Breast epithelium (tissue), 4 donors: ENCODE measurements at regions not wholly inside any gene's neighbourhood (a gene's known extent, or its start where the extent isn't known, plus 50 kb on each side); places are given as distances from the start of the nearest gene placed in this dataset.

Source experiments
- DNase-seq, 2 donors: peaks; one replicate each; pipeline ENCODE4 v3.0.0-alpha.2; 2019; ENCODE audit warnings: low spot score in 2 of 2
- H3K27ac ChIP-seq, 2 donors: fragments of 200-600 bp; sonication (generic) in 1 of 2; one replicate each; pipeline ENCODE4 v1.5.1; 2016 to 2019; ENCODE audit warnings: mild to moderate bottlenecking in 1 of 2
- H3K27me3 ChIP-seq, 2 donors: fragments of 200-600 bp; sonication (generic) in 1 of 2; one replicate each; pipeline versions ENCODE4 v1.5.1 to v1.6.0; 2017 to 2019; ENCODE audit warnings: control low read depth in 1 of 2, mild to moderate bottlenecking in 1 of 2
- H3K36me3 ChIP-seq: fragments of 200-600 bp; one replicate; pipeline ENCODE4 v1.5.1; 2019
- H3K4me1 ChIP-seq, 2 donors: fragments of 200-600 bp; sonication (generic); one replicate each; pipeline ENCODE4 v1.5.1; 2016 to 2019; ENCODE audit warnings: control low read depth in 1 of 2
- H3K4me3 ChIP-seq, 3 donors: fragments of 200-600 bp; sonication (generic); 1 replicate in 2 of 3; 2 replicates in 1 of 3; pipeline ENCODE4 v1.5.1; 2016 to 2019; ENCODE audit warnings: mild to moderate bottlenecking in 3 of 3, moderate library complexity in 2 of 3
- H3K9me3 ChIP-seq, 2 donors: fragments of 200-600 bp; sonication (generic) in 1 of 2; one replicate each; pipeline ENCODE4 v1.5.1; 2016 to 2019; ENCODE audit warnings: control low read depth in 1 of 2
- CTCF ChIP-seq, 3 donors: fragments of 450-650 bp; IDR thresholded peaks; one replicate each; pipeline ENCODE4 v1.5.1; 2016 to 2017; ENCODE audit warnings: antibody characterized with exemption in 3 of 3, mild to moderate bottlenecking in 3 of 3, moderate library complexity in 3 of 3
- POLR2A ChIP-seq: fragments of 450-650 bp; IDR thresholded peaks from one replicate; pipeline ENCODE4 v1.6.1; 2016; ENCODE audit warnings: antibody characterized with exemption, mild to moderate bottlenecking, moderate library complexity
- POLR2AphosphoS5 ChIP-seq, 3 donors: sonication (generic); formaldehyde crosslinking; IDR thresholded peaks; one replicate each; pipeline ENCODE4 v1.6.1; 2017; ENCODE audit warnings: antibody characterized with exemption in 3 of 3
- intact Hi-C: fragments of 100-400 bp; cut with DNase I; formaldehyde crosslinking; loops from one replicate; pipeline ENCODE4 v1.15.1; 2023; ENCODE audit warnings: low total_unique reads

- intact Hi-C loops = no loop called here
- no peaks in the 10 kb centered on the region for H3K36me3 ChIP-seq
- no peak overlapping the region for H3K4me3 ChIP-seq
- H3K27ac ChIP-seq = no peak overlapping the region
- no peaks in the 10 kb centered on the region for H3K9me3 ChIP-seq
- no peaks in the 10 kb centered on the region for H3K27me3 ChIP-seq
- H3K4me1 ChIP-seq = no peaks in the 10 kb centered on the region
- no peak for DNase-seq
- TF ChIP-seq POLR2A = no peak
- no peak for TF ChIP-seq POLR2AphosphoS5 (IDR thresholded peaks at IDR 0.05)
- TF ChIP-seq CTCF (IDR thresholded peaks at IDR 0.05) = no peak
Measured at GRCh38 chr4:179071131-179071530, 1628.9 kb upstream of the AGA start.

GRCh38 chr4:179076865-179077264 is 1634.6 kb upstream of the AGA start:
- no peak overlapping the region for H3K27ac ChIP-seq
- no peaks in the 10 kb centered on the region for H3K27me3 ChIP-seq
- no peaks in the 10 kb centered on the region for H3K4me1 ChIP-seq
- H3K36me3 ChIP-seq = no peaks in the 10 kb centered on the region
- intact Hi-C loops = no loop called here
- TF ChIP-seq POLR2A = no peak
- no peak for TF ChIP-seq POLR2AphosphoS5 (IDR thresholded peaks at IDR 0.05)
- TF ChIP-seq CTCF (IDR thresholded peaks at IDR 0.05) = no peak
- no peaks in the 10 kb centered on the region for H3K9me3 ChIP-seq
- H3K4me3 ChIP-seq = no peak overlapping the region
- no peak for DNase-seq

GRCh38 chr4:179095585-179096221 is 1653.5 kb upstream of the AGA start:
- Histone ChIP-seq H3K4me3 (no peak overlapping the region), H3K4me1 (no peaks in the 10 kb centered on the region), H3K27me3 (no peaks in the 10 kb centered on the region), H3K36me3 (no peaks in the 10 kb centered on the region), H3K27ac (no peak overlapping the region), H3K9me3 (peaks cover 0 to 7% of the 10 kb centered on the region in 2 donors)
- TF ChIP-seq POLR2AphosphoS5 (IDR thresholded peaks at IDR 0.05) (no peak), POLR2A (no peak), CTCF (IDR thresholded peaks at IDR 0.05) (no peak)
- intact Hi-C loops = no loop called here
- DNase-seq = no peak

GRCh38 chr4:179097741-179098140 is 1655.5 kb upstream of the AGA start:
- no peak for DNase-seq
- Histone ChIP-seq H3K4me1 (no peaks in the 10 kb centered on the region), H3K4me3 (no peak overlapping the region), H3K27ac (no peak overlapping the region), H3K9me3 (peaks cover 0 to 7% of the 10 kb centered on the region in 2 donors), H3K36me3 (no peaks in the 10 kb centered on the region), H3K27me3 (no peaks in the 10 kb centered on the region)
- TF ChIP-seq POLR2AphosphoS5 (IDR thresholded peaks at IDR 0.05) (no peak), CTCF (IDR thresholded peaks at IDR 0.05) (no peak), POLR2A (no peak)
- intact Hi-C loops = no loop called here

GRCh38 chr4:179110356-179110755 is 1668.1 kb upstream of the AGA start:
- intact Hi-C loops = no loop called here
- no peaks in the 10 kb centered on the region for H3K9me3 ChIP-seq
- DNase-seq = no peak
- TF ChIP-seq POLR2AphosphoS5 (IDR thresholded peaks at IDR 0.05) (no peak), POLR2A (no peak), CTCF (IDR thresholded peaks at IDR 0.05) (no peak)
- H3K4me1 ChIP-seq = no peaks in the 10 kb centered on the region
- H3K27me3 ChIP-seq = no peaks in the 10 kb centered on the region
- no peak overlapping the region for H3K27ac ChIP-seq
- no peak overlapping the region for H3K4me3 ChIP-seq
- H3K36me3 ChIP-seq = no peaks in the 10 kb centered on the region
